Naive thymus-derived CD4-positive, alpha-beta T cell (primary cell): ENCODE measurements at regions not wholly inside any gene's neighbourhood (a gene's known extent, or its start where the extent isn't known, plus 50 kb on each side); places are given as distances from the start of the nearest gene placed in this dataset.

Experiments
- ATAC-seq: fragments of 150-1000 bp; cut with Tn5 transposase; 2 replicates; pipeline ENCODE4 v1.10.0; 2021; ENCODE audit warnings: mild to moderate bottlenecking, moderate library complexity
- CTCF ChIA-PET: fragments of 350-600 bp; sonication (Branson Sonifier 250); formaldehyde crosslinking; loops from one replicate; lab custom pipeline; 2021; ENCODE audit warnings: antibody characterized with exemption; lab: Charles Lee
- POLR2A ChIA-PET: fragments of 350-600 bp; sonication (Branson Sonifier 250); formaldehyde crosslinking; loops from one replicate; lab custom pipeline; 2021; ENCODE audit warnings: antibody characterized with exemption, inconsistent platforms; lab: Charles Lee
- DNase-seq, 9 donors: peaks; one replicate each; pipeline versions ENCODE4 v3.0.0 to v3.0.0-alpha.2; 2020 to 2022; ENCODE audit warnings: mixed read lengths in 1 of 9
- H3K27ac ChIP-seq: one replicate; pipeline ENCODE4 v1.7.0; 2013; ENCODE audit warnings: mild to moderate bottlenecking, low read depth, low read length, moderate library complexity
- H3K27me3 ChIP-seq, 2 donors: one replicate each; pipeline ENCODE4 v1.7.0; 2013; ENCODE audit warnings: low read length in 2 of 2, mild to moderate bottlenecking in 2 of 2, moderate library complexity in 2 of 2; ENCODE audit not compliant: control insufficient read depth in 2 of 2, insufficient read depth in 2 of 2
- H3K36me3 ChIP-seq, 3 experiments: 1 replicate in 2 of 3; 2 replicates in 1 of 3; pipeline ENCODE4 v1.7.0; 2013; ENCODE audit warnings: low read length in 3 of 3, mild to moderate bottlenecking in 3 of 3, moderate library complexity in 1 of 3; ENCODE audit not compliant: insufficient read depth in 3 of 3, control insufficient read depth in 2 of 3
- H3K4me1 ChIP-seq, 2 donors: one replicate each; pipeline ENCODE4 v1.7.0; 2013; ENCODE audit warnings: low read length in 2 of 2, mild to moderate bottlenecking in 2 of 2, moderate library complexity in 1 of 2; ENCODE audit not compliant: control insufficient read depth in 2 of 2, insufficient read depth in 2 of 2
- H3K4me3 ChIP-seq: 2 replicates; pipeline ENCODE4 v1.7.0; 2013; ENCODE audit warnings: mild to moderate bottlenecking, low read length
- H3K9me3 ChIP-seq, 3 experiments: 1 replicate in 2 of 3; 2 replicates in 1 of 3; pipeline ENCODE4 v1.7.0; 2013; ENCODE audit warnings: low read length in 3 of 3; ENCODE audit not compliant: control insufficient read depth in 2 of 3
- H3K27ac Mint-ChIP-seq, 9 donors: one replicate each; pipeline ENCODE4 v1.8.0; 2020 to 2022; ENCODE audit warnings: mixed read lengths in 9 of 9, mild to moderate bottlenecking in 8 of 9, moderate library complexity in 5 of 9, inconsistent platforms in 2 of 9
- H3K27me3 Mint-ChIP-seq, 5 donors: one replicate each; pipeline ENCODE4 v1.8.0; 2021 to 2022; ENCODE audit warnings: mixed read lengths in 5 of 5, mild to moderate bottlenecking in 1 of 5
- H3K36me3 Mint-ChIP-seq, 5 donors: one replicate each; pipeline ENCODE4 v1.8.0; 2020 to 2022; ENCODE audit warnings: mixed read lengths in 5 of 5, mild to moderate bottlenecking in 3 of 5, inconsistent platforms in 1 of 5
- H3K4me1 Mint-ChIP-seq, 7 donors: one replicate each; pipeline ENCODE4 v1.8.0; 2020 to 2022; ENCODE audit warnings: mixed read lengths in 7 of 7, mild to moderate bottlenecking in 3 of 7, inconsistent platforms in 1 of 7
- H3K4me3 Mint-ChIP-seq, 10 donors: one replicate each; pipeline ENCODE4 v1.8.0; 2020 to 2022; ENCODE audit warnings: mild to moderate bottlenecking in 10 of 10, mixed read lengths in 10 of 10, moderate library complexity in 6 of 10, inconsistent platforms in 2 of 10
- H3K9me3 Mint-ChIP-seq, 11 donors: one replicate each; pipeline ENCODE4 v1.8.0; 2020 to 2022; ENCODE audit warnings: mixed read lengths in 11 of 11, mild to moderate bottlenecking in 4 of 11, inconsistent platforms in 1 of 11, moderate library complexity in 1 of 11
- intact Hi-C, 2 donors: fragments of 100-400 bp; cut with micrococcal nuclease; formaldehyde crosslinking; loops; one replicate each; pipeline ENCODE4 v1.15.1; 2023

DNA sequence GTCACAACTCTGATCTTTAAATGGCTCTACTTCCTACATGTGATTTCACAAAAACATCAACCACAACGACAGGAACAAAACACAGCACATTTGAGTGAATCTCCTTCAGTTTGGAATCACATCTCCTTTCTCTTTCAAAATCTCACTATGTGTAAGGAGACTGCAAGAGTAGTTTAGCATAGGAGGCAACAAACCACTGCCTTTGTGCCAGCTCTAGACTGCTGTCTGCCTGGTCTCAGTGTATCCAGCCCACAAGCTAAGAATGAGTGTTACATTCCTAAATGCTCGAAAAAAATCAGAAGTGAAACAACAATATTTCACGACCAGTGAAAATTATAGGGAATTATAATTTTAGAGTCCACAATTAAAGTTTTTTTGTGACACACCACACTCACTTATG is 217.0 kb upstream of the STEAP4 start:
- H3K27ac Mint-ChIP-seq: no peak overlapping the region
- ChIA-PET CTCF (no interaction called here), POLR2A (no interaction called here)
- intact Hi-C loops: no loop called here
- ATAC-seq: no peak
- Histone ChIP-seq H3K4me1 (no peaks in the 10 kb centered on the region), H3K9me3 (no peaks in the 10 kb centered on the region), H3K27ac (no peak overlapping the region), H3K27me3 (no peaks in the 10 kb centered on the region), H3K4me3 (no peak overlapping the region), H3K36me3 (no peaks in the 10 kb centered on the region)
- no peaks in the 10 kb centered on the region for H3K36me3 Mint-ChIP-seq
- no peaks in the 10 kb centered on the region for H3K4me1 Mint-ChIP-seq
- H3K27me3 Mint-ChIP-seq: peaks cover 0 to 6% (median 0%) of the 10 kb centered on the region in 5 donors
- peaks cover 0 to 6% (median 0%) of the 10 kb centered on the region in 11 donors for H3K9me3 Mint-ChIP-seq
- DNase-seq: no peak
- no peak overlapping the region for H3K4me3 Mint-ChIP-seq

DNA sequence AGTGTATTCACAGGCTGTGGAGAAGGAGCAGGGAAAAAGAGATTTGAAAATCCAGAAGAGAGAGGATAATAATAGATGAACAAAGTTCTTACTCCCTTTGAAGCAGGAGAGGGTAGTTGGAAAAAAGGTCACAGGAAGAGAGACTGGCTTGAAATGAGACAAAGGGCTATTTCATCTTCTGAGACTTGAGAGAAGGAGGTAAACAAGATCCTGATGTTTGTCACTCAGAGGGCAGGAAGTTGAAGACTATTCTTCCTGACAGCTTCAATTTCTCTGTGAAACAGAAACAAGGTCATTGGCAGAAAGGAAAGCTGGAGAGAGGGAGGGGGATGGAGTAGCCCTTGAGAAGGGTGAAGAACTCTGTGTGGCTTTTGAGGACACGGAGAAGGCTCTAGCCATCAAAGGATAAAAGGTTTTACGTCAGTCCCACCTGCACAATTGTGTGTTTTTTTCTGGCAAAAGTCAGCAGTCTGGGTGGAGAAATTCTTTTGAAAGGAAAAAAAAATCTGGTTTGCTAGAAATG is 216.1 kb upstream of the STEAP4 start:
- Mint-ChIP-seq H3K9me3 (peaks cover 0 to 6% (median 0%) of the 10 kb centered on the region in 11 donors), H3K36me3 (no peaks in the 10 kb centered on the region), H3K27me3 (peaks cover 0 to 6% (median 0%) of the 10 kb centered on the region in 5 donors), H3K4me3 (no peak overlapping the region), H3K4me1 (no peaks in the 10 kb centered on the region), H3K27ac (no peak overlapping the region)
- Histone ChIP-seq H3K36me3 (no peaks in the 10 kb centered on the region), H3K4me1 (no peaks in the 10 kb centered on the region), H3K27me3 (no peaks in the 10 kb centered on the region), H3K27ac (no peak overlapping the region), H3K9me3 (no peaks in the 10 kb centered on the region), H3K4me3 (no peak overlapping the region)
- DNase-seq (no peak), ATAC-seq (no peak)
- CTCF ChIA-PET: no interaction called here
- intact Hi-C loops: no loop called here
- POLR2A ChIA-PET: no interaction called here

DNA sequence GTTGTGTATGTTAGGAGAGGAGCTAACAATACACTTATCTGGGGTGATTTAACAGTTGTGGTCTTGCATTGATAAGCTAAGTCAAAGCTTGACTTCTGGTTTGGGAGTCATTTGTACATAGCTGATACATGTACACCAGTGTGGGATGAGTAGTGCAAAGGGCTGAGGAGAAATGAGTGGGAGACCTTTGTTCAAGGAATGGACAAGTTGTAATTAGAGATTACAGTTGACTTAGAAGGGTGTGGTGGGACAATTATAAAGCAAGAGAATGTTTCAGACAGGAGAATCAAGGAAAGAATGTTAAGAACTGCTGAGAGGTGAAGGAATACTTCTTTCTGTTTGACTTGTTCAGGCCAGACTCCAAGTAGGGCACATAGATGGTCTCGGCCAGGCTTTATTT is 209.7 kb upstream of the STEAP4 start:
- no peak overlapping the region for H3K4me3 Mint-ChIP-seq
- Histone ChIP-seq H3K27ac (no peak overlapping the region), H3K4me1 (no peaks in the 10 kb centered on the region), H3K4me3 (no peak overlapping the region), H3K27me3 (no peaks in the 10 kb centered on the region), H3K36me3 (no peaks in the 10 kb centered on the region), H3K9me3 (no peaks in the 10 kb centered on the region)
- DNase-seq (no peak), ATAC-seq (no peak)
- H3K36me3 Mint-ChIP-seq: no peaks in the 10 kb centered on the region
- peaks cover 0 to 5% (median 0%) of the 10 kb centered on the region in 5 donors for H3K27me3 Mint-ChIP-seq
- no peak overlapping the region for H3K27ac Mint-ChIP-seq
- peaks cover 0 to 11% (median 2%) of the 10 kb centered on the region in 11 donors for H3K9me3 Mint-ChIP-seq
- intact Hi-C loops: no loop called here
- POLR2A ChIA-PET: no interaction called here
- no peaks in the 10 kb centered on the region for H3K4me1 Mint-ChIP-seq
- CTCF ChIA-PET: no interaction called here

DNA sequence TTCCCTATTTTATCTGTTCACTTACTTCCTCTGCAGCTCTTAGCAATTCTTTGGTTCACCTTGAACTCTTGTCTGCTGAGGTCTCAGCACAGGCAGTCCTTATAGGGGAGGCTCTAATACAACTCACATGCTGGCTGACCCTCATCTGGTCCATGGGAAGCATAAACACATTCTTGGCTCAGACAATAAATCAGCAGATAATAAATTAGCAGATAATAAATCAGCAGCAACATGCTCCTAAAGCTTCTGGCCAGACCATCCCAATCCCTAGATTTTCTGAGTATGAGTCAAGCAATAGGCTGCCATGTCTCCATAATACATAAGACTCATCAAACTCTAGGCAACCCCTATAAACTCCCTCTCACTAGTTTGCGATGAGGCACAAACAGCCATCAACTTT is 208.6 kb upstream of the STEAP4 start:
- Histone ChIP-seq H3K4me3 (no peak overlapping the region), H3K36me3 (no peaks in the 10 kb centered on the region), H3K27me3 (no peaks in the 10 kb centered on the region), H3K4me1 (no peaks in the 10 kb centered on the region), H3K9me3 (no peaks in the 10 kb centered on the region), H3K27ac (no peak overlapping the region)
- DNase-seq (no peak), ATAC-seq (no peak)
- Mint-ChIP-seq H3K27ac (no peak overlapping the region), H3K36me3 (no peaks in the 10 kb centered on the region), H3K4me1 (no peaks in the 10 kb centered on the region), H3K27me3 (peaks cover 0 to 5% (median 0%) of the 10 kb centered on the region in 5 donors), H3K4me3 (no peak overlapping the region), H3K9me3 (peaks cover 0 to 11% (median 3%) of the 10 kb centered on the region in 11 donors)
- CTCF ChIA-PET: no interaction called here
- POLR2A ChIA-PET: no interaction called here
- intact Hi-C loops: no loop called here

DNA sequence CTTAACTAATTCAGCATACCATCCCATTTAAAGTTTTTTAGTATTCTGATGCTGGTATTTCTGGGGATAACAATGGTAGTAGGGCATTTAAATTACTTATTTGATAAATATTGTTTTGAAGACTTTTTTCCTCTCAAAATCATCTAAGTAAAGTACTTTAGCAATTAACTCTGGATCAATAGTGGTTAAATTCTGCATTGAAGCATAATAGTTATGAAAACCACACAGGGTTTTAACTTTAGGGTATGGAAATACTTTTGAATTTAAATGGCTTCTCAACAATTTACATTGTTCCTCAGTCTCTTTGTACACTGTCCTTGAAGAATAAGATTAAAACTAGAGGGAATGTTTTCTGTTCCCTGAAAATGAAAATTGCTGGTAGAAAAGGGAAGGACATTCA is 202.6 kb upstream of the STEAP4 start:
- H3K9me3 ChIP-seq: no peaks in the 10 kb centered on the region
- H3K36me3 ChIP-seq: no peaks in the 10 kb centered on the region
- ChIA-PET POLR2A (no interaction called here), CTCF (no interaction called here)
- ATAC-seq (no peak), DNase-seq (no peak)
- no peaks in the 10 kb centered on the region for H3K27me3 ChIP-seq
- H3K4me3 Mint-ChIP-seq: no peak overlapping the region
- no peaks in the 10 kb centered on the region for H3K4me1 ChIP-seq
- H3K9me3 Mint-ChIP-seq: peaks cover 0 to 14% (median 4%) of the 10 kb centered on the region in 11 donors
- no peaks in the 10 kb centered on the region for H3K4me1 Mint-ChIP-seq
- no peak overlapping the region for H3K4me3 ChIP-seq
- intact Hi-C loops: no loop called here
- H3K27me3 Mint-ChIP-seq: peaks cover 0 to 10% (median 5%) of the 10 kb centered on the region in 5 donors
- no peak overlapping the region for H3K27ac ChIP-seq
- no peaks in the 10 kb centered on the region for H3K36me3 Mint-ChIP-seq
- no peak overlapping the region for H3K27ac Mint-ChIP-seq

DNA sequence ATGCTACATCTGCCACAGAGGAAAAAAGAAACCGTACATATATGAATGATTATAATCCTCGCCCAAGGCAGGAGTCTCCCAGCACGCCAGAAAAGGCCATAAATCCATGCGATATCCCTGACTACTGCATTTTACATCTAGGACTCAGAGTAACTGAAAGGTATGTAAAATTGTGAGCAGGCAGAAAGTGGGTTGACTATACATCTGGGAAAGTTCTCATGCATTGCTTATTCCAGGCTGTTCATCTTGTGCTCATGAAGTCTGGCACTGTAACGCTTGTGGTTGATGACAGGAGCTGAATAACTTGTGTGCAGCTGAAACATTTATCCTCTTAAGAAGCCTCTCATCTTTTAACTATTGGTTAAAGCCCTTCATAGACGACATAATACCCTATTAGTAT is 193.4 kb upstream of the STEAP4 start:
- peaks cover 0 to 8% (median 0%) of the 10 kb centered on the region in 11 donors for H3K9me3 Mint-ChIP-seq
- Histone ChIP-seq H3K4me1 (no peaks in the 10 kb centered on the region), H3K4me3 (no peak overlapping the region), H3K9me3 (no peaks in the 10 kb centered on the region), H3K36me3 (no peaks in the 10 kb centered on the region), H3K27ac (no peak overlapping the region), H3K27me3 (no peaks in the 10 kb centered on the region)
- no peak for DNase-seq
- ATAC-seq: no peak
- CTCF ChIA-PET: no interaction called here
- no peaks in the 10 kb centered on the region for H3K4me1 Mint-ChIP-seq
- no peak overlapping the region for H3K27ac Mint-ChIP-seq
- intact Hi-C loops: no loop called here
- no peaks in the 10 kb centered on the region for H3K36me3 Mint-ChIP-seq
- POLR2A ChIA-PET: no interaction called here
- H3K4me3 Mint-ChIP-seq: no peak overlapping the region
- peaks cover 0 to 10% (median 0%) of the 10 kb centered on the region in 5 donors for H3K27me3 Mint-ChIP-seq

DNA sequence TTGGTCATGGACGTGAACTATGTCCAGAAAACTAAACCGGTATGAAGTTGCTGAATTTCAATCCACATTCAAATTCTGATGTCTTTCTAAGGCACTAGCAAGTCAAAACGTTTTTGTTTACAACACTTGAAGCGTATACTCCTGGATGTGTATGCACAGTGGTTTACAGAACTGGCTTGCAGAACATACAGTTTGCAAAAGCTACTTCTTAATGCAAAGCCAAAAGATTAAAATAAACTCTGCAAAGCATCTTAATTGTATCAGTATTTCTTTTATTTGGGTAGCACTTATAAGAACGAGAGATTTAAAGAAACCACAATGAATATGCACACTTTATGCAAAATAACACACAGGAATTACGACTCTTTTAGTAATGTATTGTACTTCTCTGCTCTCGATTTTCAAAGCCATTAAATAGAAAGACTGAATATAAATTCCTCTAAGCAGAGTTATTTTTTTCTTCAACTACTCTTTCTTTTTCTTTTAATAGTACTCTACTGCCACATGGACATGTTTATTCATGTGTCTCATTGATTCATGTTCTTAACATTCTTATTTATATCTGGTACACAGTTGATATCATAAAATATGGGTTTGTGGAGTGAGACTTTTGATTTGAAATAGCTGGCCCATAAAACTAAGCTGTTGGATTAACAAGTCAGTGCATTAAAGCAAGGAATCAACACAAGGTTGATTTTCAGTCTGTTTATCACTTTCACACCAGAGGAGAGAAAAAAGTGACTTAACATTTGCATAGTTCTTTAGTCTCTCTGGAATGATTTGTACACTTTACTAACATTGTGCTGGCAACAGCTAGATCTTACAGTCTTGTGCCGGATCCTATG is 189.4 kb upstream of the STEAP4 start:
- Mint-ChIP-seq H3K9me3 (peaks cover 0 to 5% (median 0%) of the 10 kb centered on the region in 11 donors), H3K27ac (no peak overlapping the region), H3K4me1 (no peaks in the 10 kb centered on the region), H3K4me3 (no peak overlapping the region), H3K27me3 (peaks cover 0 to under 1% (median 0%) of the 10 kb centered on the region in 5 donors), H3K36me3 (no peaks in the 10 kb centered on the region)
- no peaks in the 10 kb centered on the region for H3K27me3 ChIP-seq
- no peaks in the 10 kb centered on the region for H3K4me1 ChIP-seq
- no peak overlapping the region for H3K4me3 ChIP-seq
- no peak for ATAC-seq
- intact Hi-C loops: no loop called here
- no peak overlapping the region for H3K27ac ChIP-seq
- ChIA-PET CTCF (no interaction called here), POLR2A (no interaction called here)
- no peaks in the 10 kb centered on the region for H3K9me3 ChIP-seq
- no peak for DNase-seq
- H3K36me3 ChIP-seq: no peaks in the 10 kb centered on the region
